ENCODE measurements at regions not wholly inside any gene's neighbourhood (a gene's known extent, or its start where the extent isn't known, plus 50 kb on each side); places are given as distances from the start of the nearest gene placed in this dataset.

DNA sequence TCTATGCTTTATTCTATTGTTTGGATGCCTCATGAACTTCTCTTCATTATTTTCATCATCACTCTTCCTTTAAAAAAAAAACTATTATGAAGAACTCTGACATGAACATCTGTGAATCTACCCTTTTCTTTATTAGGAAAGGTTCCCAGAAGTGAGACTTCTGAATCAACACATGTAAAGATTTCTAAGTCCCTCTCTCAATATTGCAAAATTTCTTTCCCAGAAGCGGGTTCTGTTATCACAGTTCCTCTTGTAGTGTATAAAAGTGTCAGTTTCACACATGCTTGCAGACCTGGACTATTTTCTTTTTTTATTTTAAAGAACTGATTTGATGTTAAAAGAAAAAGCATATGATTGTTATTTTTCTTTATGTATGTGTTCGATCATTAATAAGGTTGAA lies 330.8 kb upstream of the KLF3 start:
- H3K27me3 ChIP-seq (ENCODE audit: control insufficient read depth in 1 of 2, insufficient read depth in 2 of 2, low read length in 2 of 2): no peaks in the 10 kb centered on the region; a peak in 1 of 5 replicates
- ChIA-PET CTCF (ENCODE audit: low intra/inter-chr PET ratio, low total read pairs) (no interaction called here), POLR2A (no interaction called here)
- DNase-seq (ENCODE audit: low spot score) (no peak), FAIRE-seq (no peak), ATAC-seq (no peak)
- no peak overlapping the region for H2AFZ ChIP-seq (ENCODE audit: low read length)
- in situ Hi-C loops (cut with HindIII; ENCODE audit: extremely low pct_ligation_motif_present, low pct_unique_long_range_greater_than_20kb): no loop called here
- no peaks in the 10 kb centered on the region for H3K36me3 ChIP-seq (replicated peaks in 1 of 2; ENCODE audit: control insufficient read depth in 1 of 2, insufficient read depth in 2 of 2, low read length in 2 of 2)
- intact Hi-C loops (cut with micrococcal nuclease; ENCODE audit: unreplicated experiment): no loop called here
- H3K4me2 ChIP-seq (ENCODE audit: low read depth, low read length): no peak overlapping the region
- H3K4me3 ChIP-seq (replicated peaks in 1 of 3; ENCODE audit: insufficient read depth in 1 of 3, low read depth in 2 of 3, low read length in 3 of 3): no peak overlapping the region
- no peaks in the 10 kb centered on the region for H3K79me2 ChIP-seq (ENCODE audit: insufficient read depth, low read length)
- no peaks in the 10 kb centered on the region for H4K20me1 ChIP-seq (ENCODE audit: insufficient read depth, low read length)
- H3K4me1 ChIP-seq (ENCODE audit: insufficient read depth, low read length): peaks cover 33% of the 10 kb centered on the region
- peaks cover 6% of the 10 kb centered on the region for H3K9me3 ChIP-seq (ENCODE audit: low read length)
- H3K9ac ChIP-seq (ENCODE audit: insufficient read depth, low read depth, low read length): no peak overlapping the region
- WGBS (ENCODE audit: low lambda C conversion rate): 72% methylated on average over 2 of the region's 2 CpGs
- TF ChIP-seq KLF15 (CRISPR knock-in tag; IDR thresholded peaks at IDR 0.05; ENCODE audit: borderline replicate concordance): no peak
- TF ChIP-seq MED1 (CRISPR knock-in tag; IDR thresholded peaks at IDR 0.05): no peak
- no peak overlapping the region for H3K27ac ChIP-seq (ENCODE audit: extremely low read length, insufficient read depth, low read length)
- no TSS peak for BruUV-seq (replicated peaks)

DNA sequence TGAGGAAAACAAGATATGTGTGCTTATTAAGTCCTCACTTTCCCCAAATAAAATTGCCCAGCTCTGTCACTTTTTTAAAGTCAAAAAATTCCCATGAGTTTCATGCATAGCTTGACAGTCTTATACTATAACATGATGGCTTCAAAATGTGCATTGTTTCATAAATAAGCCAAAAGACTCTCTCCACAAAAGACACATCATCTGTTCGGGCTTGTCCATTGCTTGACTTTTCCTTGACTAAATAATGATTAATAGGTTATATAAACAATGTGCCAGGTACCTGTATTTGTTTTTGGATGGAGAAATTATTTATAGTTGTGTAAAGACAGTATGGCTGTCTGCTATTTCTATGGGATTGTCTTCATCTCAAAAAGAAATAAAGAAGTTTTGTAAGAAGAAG lies 329.2 kb upstream of the KLF3 start:
- no peak overlapping the region for H2AFZ ChIP-seq (ENCODE audit: low read length)
- POLR2A ChIA-PET: no interaction called here
- FAIRE-seq (no peak), ATAC-seq (no peak), DNase-seq (ENCODE audit: low spot score) (no peak)
- CTCF ChIA-PET (ENCODE audit: low intra/inter-chr PET ratio, low total read pairs): no interaction called here
- no peaks in the 10 kb centered on the region for H4K20me1 ChIP-seq (ENCODE audit: insufficient read depth, low read length)
- H3K36me3 ChIP-seq (replicated peaks in 1 of 2; ENCODE audit: control insufficient read depth in 1 of 2, insufficient read depth in 2 of 2, low read length in 2 of 2): no peaks in the 10 kb centered on the region
- H3K4me2 ChIP-seq (ENCODE audit: low read depth, low read length): no peak overlapping the region
- H3K9ac ChIP-seq (ENCODE audit: insufficient read depth, low read depth, low read length): no peak overlapping the region
- no peak overlapping the region for H3K4me3 ChIP-seq (replicated peaks in 1 of 3; ENCODE audit: insufficient read depth in 1 of 3, low read depth in 2 of 3, low read length in 3 of 3)
- 0% methylated on average over 1 of the region's 1 CpG for WGBS (ENCODE audit: low lambda C conversion rate)
- no peaks in the 10 kb centered on the region; a peak in 1 of 5 replicates for H3K27me3 ChIP-seq (ENCODE audit: control insufficient read depth in 1 of 2, insufficient read depth in 2 of 2, low read length in 2 of 2)
- BruUV-seq (replicated peaks): no TSS peak
- no peaks in the 10 kb centered on the region for H3K79me2 ChIP-seq (ENCODE audit: insufficient read depth, low read length)
- peaks cover 10% of the 10 kb centered on the region for H3K9me3 ChIP-seq (ENCODE audit: low read length)
- no peak overlapping the region for H3K27ac ChIP-seq (ENCODE audit: extremely low read length, insufficient read depth, low read length)
- intact Hi-C loops (cut with micrococcal nuclease; ENCODE audit: unreplicated experiment): no loop called here
- in situ Hi-C loops (cut with HindIII; ENCODE audit: extremely low pct_ligation_motif_present, low pct_unique_long_range_greater_than_20kb): no loop called here
- H3K4me1 ChIP-seq (ENCODE audit: insufficient read depth, low read length): peaks cover 24% of the 10 kb centered on the region
- TF ChIP-seq GTF2F1 (IDR thresholded peaks at IDR 0.05; ENCODE audit: low read length) (no peak), TCF7L2 (IDR thresholded peaks at IDR 0.05; ENCODE audit: low read depth, low read length) (no peak), ZEB1 (IDR thresholded peaks at IDR 0.05; ENCODE audit: insufficient replicate concordance, low read depth) (no peak), ASH2L (IDR thresholded peaks at IDR 0.05; ENCODE audit: insufficient read length, low read depth, low read length) (no peak), ZFP36 (IDR thresholded peaks at IDR 0.05; ENCODE audit: borderline replicate concordance, low read depth, low read length, partially characterized antibody) (no peak), SMAD1 (CRISPR knock-in tag; IDR thresholded peaks at IDR 0.05; ENCODE audit: borderline replicate concordance, low read depth) (no peak), ZNF549 (CRISPR knock-in tag; IDR thresholded peaks at IDR 0.05) (no peak), BRCA1 (CRISPR knock-in tag; IDR thresholded peaks at IDR 0.05) (no peak), BORCS8-MEF2B (CRISPR knock-in tag; IDR thresholded peaks at IDR 0.05) (no peak), SP2 (CRISPR knock-in tag; IDR thresholded peaks at IDR 0.05) (no peak)
- TF ChIP-seq, protein P1, sequence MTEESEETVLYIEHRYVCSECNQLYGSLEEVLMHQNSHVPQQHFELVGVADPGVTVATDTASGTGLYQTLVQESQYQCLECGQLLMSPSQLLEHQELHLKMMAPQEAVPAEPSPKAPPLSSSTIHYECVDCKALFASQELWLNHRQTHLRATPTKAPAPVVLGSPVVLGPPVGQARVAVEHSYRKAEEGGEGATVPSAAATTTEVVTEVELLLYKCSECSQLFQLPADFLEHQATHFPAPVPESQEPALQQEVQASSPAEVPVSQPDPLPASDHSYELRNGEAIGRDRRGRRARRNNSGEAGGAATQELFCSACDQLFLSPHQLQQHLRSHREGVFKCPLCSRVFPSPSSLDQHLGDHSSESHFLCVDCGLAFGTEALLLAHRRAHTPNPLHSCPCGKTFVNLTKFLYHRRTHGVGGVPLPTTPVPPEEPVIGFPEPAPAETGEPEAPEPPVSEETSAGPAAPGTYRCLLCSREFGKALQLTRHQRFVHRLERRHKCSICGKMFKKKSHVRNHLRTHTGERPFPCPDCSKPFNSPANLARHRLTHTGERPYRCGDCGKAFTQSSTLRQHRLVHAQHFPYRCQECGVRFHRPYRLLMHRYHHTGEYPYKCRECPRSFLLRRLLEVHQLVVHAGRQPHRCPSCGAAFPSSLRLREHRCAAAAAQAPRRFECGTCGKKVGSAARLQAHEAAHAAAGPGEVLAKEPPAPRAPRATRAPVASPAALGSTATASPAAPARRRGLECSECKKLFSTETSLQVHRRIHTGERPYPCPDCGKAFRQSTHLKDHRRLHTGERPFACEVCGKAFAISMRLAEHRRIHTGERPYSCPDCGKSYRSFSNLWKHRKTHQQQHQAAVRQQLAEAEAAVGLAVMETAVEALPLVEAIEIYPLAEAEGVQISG (CRISPR knock-in tag; IDR thresholded peaks at IDR 0.05): no peak
- TF ChIP-seq, protein P2, sequence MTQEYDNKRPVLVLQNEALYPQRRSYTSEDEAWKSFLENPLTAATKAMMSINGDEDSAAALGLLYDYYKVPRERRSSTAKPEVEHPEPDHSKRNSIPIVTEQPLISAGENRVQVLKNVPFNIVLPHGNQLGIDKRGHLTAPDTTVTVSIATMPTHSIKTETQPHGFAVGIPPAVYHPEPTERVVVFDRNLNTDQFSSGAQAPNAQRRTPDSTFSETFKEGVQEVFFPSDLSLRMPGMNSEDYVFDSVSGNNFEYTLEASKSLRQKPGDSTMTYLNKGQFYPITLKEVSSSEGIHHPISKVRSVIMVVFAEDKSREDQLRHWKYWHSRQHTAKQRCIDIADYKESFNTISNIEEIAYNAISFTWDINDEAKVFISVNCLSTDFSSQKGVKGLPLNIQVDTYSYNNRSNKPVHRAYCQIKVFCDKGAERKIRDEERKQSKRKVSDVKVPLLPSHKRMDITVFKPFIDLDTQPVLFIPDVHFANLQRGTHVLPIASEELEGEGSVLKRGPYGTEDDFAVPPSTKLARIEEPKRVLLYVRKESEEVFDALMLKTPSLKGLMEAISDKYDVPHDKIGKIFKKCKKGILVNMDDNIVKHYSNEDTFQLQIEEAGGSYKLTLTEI (CRISPR knock-in tag; conservative IDR thresholded peaks at IDR 0.05): no peak
- TF ChIP-seq, protein P3, sequence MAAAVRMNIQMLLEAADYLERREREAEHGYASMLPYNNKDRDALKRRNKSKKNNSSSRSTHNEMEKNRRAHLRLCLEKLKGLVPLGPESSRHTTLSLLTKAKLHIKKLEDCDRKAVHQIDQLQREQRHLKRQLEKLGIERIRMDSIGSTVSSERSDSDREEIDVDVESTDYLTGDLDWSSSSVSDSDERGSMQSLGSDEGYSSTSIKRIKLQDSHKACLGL (CRISPR knock-in tag; IDR thresholded peaks at IDR 0.05): no peak
